HG03565 (cell line): ENCODE measurements at regions not wholly inside any gene's neighbourhood (a gene's known extent, or its start where the extent isn't known, plus 50 kb on each side); places are given as distances from the start of the nearest gene placed in this dataset.
"Not testable (repeated sequence)": the region's sequence is repeated elsewhere in the genome, so short reads cannot be mapped to it uniquely, and the experiment has no call there.

Experiments
- ATAC-seq: cut with Tn5 transposase; IDR thresholded peaks from one replicate; pipeline ENCODE4 v1.9.1; 2021; ENCODE audit warnings: mild to moderate bottlenecking, moderate library complexity; ENCODE audit not compliant: unreplicated experiment

DNA sequence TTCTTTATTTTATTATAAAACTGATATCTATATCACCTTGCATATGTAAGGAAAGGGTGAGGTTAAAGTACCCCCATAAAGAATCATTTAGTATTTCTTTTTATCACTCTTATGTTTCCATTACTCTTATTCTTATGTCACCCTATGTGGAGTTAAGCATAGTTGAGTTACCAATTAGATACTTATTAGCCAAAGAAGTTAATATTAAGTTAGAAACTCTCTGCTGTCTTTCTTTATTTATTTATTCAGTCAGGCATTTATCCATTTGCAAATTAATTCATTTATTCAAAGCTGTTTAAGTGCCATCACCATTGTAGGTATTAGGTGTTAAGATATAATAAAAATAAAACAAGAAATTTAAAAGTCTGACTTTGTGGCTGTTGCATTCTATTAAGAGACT is 1279.1 kb upstream of the CITED2 start:
- no peak for ATAC-seq

DNA sequence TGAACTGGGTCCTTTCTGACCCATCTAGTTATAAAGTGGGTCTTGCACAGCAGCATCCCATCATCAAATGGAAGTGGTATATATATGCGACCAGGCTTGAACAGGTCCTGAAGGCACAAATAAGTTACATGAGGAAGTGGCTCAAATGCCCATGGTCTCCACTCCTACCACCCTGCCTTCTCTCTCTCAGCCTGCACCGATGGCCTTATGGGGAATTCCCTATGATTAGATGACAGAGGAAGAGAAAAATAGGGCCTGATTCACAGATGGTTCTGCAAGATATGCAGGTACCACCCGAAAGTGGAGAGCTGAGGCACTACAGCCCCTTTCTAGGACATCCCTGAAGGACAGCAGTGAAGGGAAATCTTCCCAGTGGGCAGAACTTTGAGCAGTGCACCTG is 1275.1 kb upstream of the CITED2 start:
- not testable (repeated sequence) for ATAC-seq

DNA sequence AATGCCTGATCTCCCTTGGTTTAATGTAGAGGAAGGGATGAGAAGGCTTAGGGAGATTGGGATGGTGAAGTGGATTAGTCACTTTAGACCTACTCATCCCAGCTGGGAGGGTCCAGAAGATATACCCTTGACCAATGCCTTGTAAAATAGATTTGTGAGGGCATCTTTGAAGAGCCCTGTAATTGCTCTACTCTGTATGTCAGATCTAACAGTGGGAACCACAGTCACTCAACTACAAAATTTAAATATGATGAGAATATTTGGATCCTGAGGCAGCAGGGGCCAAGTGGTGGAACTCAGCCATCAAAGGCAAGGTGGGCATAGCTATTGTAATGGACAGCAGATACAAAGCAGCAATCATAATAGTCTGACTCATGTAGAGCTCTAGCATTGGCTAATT is 1272.9 kb upstream of the CITED2 start:
- not testable (repeated sequence) for ATAC-seq

DNA sequence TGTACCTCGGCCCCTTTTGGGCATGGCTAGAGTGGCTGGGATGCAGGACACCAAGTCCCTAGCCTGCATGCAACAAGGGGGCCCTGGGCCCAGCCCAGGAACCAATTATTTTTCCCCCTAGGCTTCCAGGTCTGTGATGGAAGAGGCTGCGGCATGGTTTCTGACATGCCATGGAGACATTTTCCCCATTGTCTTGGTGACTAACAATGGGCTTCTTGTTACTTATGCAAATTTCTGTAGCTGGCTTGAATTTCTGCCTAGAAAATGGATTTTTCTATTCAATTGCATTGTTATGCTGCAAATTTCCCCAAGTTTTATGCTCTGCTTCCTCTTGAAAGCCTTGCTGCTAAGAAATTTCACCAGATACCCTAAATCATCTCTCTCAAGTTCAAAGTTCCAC is 1269.6 kb upstream of the CITED2 start:
- no peak for ATAC-seq

DNA sequence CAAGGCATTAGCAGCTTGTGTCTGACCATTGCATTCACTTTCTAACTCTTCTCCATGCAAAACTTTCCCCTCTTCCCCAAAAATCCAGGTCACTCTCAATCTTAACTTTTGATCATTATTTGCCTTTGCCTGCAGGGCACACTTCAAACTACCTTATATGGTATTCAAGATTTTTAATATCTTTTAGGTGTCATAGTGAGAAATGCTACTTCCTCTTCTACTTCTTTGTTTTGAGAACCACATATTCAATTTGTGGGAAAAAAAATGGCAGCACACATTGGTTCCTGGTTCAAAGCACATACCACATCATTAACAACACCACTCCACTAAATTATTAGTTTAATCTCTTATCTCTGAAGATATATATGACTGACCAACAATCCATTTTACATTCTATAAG is 1267.0 kb upstream of the CITED2 start:
- peak; percentile 79 for ATAC-seq

DNA sequence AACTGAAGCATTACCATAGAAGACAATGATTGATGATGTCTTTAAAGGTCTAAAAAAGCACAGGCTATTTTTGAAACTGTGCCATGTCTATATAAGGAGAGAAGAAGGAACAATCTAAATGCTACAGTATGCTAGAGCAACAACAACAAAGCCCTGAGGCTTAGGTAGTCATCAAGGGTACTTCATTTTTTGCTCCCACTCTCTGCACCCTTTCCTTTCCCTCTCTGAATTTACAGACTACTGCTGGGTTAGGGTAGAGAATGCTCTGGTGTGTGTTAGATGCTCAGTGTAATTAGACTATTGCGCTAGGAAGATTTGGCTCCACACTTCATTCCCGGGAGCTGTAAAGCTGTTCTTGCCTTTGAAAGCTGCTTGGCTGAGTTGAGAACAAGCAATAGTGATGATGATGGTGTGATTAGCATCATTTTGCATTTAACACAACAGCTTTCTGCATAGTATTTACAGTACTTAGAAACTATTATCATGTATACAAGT is 1262.5 kb upstream of the CITED2 start:
- ATAC-seq: peak; percentile 12

DNA sequence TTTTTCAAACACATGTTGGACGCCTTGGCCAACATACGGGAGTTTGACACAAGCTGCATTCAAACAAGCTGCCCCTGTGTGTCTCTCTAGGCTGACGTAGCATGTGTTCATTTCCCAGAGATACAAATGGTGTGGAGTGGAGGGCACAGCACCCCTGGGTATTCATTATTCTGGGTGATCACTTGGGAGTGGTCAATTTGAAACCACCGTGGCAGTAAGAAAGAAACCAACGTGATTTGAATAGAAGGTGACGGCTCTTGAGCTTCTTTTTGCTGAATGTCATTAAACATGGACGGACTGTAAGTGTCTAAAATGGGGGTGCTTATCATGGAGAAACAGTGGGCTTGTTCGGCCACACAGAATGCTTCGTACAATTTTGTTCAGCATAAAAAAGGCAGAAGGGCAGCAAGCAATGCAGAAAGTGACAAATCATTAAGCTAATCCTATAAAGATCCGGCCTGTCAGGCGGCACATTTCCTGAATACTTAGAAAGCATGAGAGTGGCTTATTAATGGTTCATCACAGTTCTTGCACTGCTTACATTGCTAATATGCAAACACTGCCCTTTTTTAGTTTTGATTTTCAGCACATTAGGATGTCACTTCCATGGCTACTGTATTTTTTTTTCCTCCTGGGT is 1261.9 kb upstream of the CITED2 start:
- peak; percentile 37 for ATAC-seq

DNA sequence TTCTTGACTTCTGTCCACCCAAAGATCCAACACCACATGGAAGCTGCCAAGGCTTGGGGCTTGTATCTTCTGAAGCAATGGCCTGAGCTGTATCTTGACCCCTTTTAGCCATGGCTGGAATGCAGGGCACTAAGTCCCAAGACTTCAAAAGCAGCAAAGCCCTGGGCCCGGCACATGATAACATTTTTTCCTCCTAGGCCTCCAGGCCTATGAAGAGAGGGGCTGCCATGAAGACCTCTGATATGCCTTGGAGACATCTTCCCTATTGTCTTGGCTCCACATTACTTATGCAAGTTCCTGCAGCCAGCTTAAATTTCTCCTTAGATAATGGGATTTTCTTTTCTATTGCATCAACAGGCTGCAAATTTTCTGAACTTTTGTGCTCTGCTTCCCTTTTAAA is 1252.6 kb upstream of the CITED2 start:
- ATAC-seq: no peak

DNA sequence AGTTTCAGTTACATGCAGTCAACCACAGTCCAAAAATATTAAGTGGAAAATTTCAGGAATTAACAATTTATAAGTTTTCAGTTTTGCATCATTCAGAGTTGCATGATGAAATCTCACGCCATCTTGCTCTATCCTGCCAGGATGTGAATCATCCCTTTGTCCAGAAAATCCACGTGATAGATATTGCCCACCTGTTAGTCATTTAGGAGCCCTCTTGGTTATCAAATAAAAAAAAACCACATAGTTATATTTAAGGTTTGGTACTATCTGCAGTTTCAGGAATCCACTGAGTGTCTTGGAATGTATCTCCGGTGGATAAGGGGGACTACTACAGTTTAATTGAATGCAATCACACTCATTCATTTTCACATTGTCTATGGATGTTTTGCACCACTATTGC is 1249.0 kb upstream of the CITED2 start:
- no peak for ATAC-seq

DNA sequence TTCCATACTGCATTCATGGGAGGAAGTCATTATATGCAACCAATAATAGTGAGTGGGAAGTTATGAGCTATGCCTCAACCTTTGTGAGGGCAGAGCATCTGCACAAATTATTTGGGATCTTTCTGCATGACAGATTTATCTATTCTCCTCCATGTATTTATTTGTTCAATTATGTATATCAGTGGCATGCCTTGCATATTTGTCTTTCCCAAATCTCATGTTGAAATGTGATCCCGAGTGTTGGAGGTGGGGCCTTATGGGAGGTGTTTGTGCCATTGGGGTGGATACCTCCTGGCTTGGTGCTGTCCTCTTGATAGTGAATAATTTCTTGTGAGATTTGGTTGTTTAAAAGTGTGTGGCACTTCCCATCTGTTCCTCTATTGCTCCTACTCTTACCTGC is 1246.0 kb upstream of the CITED2 start:
- ATAC-seq: no peak

DNA sequence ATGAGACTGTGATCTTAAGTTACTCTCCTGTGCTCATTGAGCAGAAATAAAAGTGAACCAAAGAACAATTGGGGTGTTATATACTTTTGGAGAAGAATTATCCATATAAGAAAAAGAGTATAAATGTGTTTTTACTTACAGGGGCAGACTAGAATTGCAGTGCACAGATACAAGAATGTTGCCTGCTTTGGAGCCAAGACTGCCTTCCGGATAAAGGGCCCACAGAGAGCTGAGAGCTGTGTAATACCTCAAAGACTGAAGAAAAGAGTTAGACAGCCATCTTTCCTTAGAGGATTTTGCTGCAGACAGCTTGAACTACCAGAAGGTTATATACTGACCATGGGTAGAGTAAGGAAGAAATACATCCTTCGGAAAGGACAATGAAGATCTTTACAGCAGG is 1235.5 kb upstream of the CITED2 start:
- ATAC-seq: no peak

DNA sequence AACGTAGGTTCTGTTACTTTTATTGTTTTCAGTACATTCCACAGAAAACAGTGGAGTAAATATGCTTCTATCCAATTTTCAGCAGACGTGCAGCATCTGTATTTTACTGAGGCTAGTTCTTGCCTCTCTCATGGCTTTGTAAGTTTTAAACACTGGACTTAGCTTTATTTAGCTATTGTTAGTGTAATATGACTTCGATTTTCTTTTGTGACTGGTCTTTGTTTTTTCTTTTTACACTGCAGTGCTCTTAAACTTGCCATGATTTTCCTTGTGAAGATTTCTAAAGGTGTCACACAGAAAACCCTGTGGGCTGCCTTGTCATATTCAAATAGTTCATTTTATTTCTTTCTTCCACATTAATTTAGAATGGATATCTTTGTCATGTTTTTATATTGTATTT is 1234.9 kb upstream of the CITED2 start:
- ATAC-seq: no peak

DNA sequence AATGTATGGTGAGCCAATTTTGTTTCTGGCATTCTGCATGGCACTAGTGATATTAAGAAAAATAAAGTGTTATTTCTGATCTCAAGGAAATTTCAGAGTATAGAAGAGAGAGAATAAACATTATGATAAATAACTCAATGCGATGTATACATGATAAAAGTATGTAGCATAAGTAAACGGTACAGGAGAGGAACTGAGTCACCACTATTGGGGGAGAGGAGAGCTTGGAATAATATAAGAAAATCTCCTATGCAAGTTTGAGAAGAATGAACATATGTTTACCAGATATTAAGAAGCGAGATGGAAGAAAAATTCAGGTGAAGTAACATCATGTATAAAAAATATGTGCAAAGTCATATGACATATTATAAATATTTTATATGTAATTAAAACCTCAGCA is 1230.3 kb upstream of the CITED2 start:
- ATAC-seq: no peak

DNA sequence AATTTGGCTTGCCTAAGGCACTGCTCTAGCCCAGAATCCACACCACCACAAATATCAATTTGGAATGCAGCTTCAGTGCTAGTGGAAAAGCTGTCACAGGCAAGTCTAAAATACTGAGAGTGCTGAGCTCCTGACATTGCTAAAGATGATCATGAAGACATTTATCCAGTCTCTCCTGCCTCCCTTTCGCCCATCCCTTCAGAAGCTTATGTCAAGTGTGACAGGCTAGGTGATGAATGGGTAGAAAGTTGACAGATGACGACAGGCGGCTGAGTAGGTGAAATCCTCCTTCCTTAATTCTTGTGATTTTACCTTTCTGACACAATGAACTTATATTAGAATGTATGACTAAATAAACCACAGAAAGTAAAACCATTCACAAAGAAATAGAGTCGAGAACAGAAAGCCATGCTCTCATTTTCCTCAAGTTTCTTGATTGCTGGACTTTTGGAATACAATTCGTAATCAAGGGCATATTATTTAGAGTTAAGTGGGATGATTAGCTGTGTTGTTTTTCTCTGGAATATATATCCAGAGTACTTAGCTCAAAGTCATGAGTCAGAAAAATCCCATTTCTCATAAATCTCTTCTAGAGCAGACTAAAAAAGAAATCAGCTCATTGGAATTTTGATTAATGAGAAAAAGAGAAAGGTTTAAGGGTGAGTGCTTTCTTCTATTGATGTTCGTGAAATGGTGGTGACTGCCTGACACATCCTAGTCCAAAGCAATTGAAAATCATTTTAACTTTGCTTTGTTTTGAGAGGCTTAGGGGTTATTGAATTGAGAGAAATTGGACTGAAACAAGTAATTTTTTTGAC is 1228.2 kb upstream of the CITED2 start:
- no peak for ATAC-seq

DNA sequence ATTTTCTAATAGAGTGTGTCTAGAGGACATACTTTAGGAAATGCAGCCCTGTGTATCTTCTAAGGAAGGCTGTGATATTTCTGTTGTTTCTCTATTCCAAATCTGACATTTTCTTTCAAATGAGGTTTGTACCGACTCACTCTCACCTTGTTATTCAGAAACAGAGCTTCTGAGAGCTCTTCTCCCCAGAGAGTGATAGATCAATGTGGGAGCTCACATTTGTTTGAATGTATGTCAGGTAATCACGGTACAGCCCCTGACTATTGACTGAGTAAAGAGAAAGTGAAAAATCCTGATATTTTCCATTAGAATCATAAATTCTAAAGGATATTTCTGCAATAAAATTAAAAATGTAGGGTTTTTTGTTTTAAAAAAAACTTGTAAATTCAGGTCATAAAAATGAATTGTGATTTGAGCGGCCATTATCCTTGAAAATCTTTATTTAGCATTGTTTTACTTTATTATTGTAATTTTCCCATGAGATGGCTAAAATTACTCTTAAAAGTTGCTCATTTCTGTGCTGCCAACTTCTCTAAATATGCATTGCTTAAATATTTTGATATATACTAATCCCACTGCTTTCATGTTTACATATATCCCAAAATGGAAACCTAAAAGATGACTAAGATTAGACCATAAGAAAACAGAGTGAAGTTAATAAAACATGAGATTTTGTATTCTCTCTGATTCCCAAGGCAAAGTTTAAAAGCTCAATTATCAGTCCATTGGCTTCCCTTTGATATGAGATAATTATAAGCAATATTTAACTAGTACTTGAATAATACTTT is 1226.8 kb upstream of the CITED2 start:
- ATAC-seq: no peak

DNA sequence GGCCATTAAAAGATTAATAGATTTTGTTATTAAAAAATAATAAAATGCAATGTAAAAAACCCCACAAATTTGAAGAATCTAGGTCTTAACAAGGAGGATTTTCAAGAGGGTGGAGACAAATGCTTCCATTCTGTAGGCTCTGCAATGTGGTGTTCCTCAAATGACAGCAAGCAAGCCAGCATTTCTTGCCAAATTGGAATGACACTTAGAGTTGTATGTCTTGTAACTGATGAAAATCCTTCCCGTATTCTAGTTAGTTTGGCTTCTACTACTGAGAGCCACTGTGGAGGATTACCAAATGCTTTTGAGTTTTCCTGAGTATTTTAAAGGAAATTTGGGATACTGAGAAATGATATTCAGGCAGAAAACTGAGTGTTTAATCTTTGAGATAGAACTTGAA is 1225.5 kb upstream of the CITED2 start:
- no peak for ATAC-seq

DNA sequence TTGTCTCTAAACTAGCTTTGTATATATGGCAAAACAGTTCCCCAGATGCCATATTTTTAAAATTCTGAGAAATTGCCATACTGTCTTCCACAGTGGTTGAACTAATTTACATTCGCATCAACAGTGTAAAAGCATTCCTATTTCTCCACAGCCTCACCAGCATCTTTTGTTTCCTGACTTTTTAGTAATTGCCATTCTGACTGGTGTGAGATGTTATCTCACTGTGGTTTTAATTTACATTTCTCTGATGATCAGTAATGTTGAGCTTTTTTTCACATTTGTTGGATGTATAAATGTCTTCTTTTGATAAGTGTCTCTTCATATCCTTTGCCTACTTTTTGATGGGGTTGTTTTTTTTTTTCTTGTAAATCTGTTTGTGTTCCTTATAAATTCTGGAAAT is 1222.7 kb upstream of the CITED2 start:
- no peak for ATAC-seq

DNA sequence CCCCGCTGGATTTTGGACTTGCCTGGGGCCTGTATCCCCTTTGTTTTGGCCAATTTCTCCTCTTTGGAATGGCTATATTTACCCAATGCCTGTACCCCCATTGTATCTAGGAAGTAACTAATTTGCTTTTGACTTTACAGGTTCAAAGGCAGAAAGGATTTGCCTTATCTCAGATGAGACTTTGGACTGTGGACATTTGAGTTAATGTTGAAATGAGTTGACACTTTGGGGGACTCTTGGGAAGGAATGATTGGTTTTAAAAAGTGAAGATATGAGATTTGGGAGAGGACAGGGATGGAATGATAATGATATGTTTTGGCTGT is 1220.3 kb upstream of the CITED2 start:
- ATAC-seq: no peak

DNA sequence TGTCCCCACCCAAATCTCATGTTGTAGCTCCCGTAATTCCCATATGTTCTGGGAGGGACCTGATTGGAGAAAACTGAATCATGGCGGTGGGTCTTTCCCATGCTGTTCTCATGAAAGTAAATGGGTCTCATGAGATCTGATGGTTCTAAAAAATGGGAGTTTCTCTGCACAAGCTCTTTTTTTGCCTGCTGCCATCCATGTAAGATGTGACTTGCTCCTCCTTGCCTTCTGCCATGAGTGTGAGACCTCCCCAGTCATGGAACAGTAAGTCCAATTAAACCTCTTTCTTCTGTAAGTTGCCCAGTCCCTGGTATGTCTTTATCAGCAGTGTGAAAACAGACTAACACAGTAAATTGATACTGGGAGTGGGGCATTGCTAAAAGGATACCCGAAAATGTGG is 1218.4 kb upstream of the CITED2 start:
- no peak for ATAC-seq

DNA sequence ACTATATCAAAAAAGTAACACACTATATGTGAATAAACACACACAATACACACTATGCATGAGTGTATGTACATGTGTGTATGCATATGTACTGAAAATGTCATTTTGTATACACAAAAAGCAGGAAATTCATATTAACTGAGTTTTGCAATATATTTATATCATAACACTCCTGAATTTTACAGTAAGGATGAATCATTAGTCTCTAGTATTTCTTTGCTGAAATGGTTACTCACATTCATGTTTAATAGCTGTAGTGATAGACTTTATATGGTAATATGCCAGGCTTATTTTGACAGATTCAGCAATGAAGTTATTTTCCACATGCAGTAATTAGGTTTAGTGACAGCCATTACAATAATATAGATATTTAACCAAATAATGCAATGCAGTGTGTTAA is 1216.2 kb upstream of the CITED2 start:
- ATAC-seq: no peak

DNA sequence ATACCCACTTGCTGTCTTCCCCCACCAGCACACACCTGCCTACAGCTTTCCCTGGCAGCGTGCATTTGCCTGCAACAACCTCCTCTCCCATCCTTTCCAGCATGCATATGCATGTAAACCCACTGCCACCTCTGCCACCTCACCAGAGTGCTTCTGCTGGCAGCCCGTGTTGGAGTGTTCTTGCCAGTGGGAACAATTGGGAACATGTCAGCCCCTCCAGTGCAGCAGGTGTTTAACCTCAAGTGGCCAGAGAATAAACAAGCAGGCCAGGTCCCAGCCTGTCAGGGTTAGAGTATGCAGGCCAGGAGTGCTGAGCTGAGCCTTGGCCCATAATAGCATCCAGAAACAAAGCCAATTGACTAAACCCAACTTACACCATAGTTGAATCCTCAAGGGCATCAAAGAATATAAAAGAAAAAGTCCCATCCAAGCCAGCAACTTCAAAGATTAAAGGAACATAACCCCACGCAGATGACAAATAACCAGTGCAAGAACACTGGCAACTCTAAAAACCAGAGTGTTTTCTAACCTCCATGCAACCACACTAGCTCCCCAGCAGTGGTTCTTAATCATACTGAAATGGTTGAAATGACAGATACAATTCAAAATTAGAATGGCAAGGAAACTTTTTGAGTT is 1212.1 kb upstream of the CITED2 start:
- peak; percentile 96 for ATAC-seq
